GM19240 (cell line): ENCODE measurements at regions not wholly inside any gene's neighbourhood (a gene's known extent, or its start where the extent isn't known, plus 50 kb on each side); places are given as distances from the start of the nearest gene placed in this dataset.
"Not testable (repeated sequence)": the region's sequence is repeated elsewhere in the genome, so short reads cannot be mapped to it uniquely, and the experiment has no call there.

ENCODE experiments used
- DNase-seq: peaks from one replicate; pipeline ENCODE4 v3.0.0; 2011; ENCODE audit warnings: low spot score; ENCODE audit not compliant: insufficient read length

DNA sequence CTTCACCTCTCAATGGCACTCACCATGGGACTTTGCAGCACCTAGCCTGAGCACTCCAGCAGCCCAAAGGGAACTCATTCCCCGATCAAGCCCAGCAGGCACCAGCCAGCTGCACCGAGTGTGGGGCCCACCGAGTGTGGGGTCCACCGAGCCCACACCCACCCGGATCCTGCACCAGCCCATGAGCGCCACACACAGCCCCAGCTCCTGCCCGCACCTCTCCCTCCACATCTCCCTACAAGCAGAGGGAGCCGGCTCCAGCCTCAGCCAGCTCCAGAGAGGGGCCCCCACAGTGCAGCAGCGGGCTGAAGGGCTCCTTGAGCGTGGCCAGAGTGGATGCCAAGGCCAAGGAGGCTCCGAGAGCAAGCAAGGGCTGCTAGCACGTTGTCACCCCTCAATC lies 1182.4 kb downstream of the HACE1 start:
- no peak for DNase-seq

DNA sequence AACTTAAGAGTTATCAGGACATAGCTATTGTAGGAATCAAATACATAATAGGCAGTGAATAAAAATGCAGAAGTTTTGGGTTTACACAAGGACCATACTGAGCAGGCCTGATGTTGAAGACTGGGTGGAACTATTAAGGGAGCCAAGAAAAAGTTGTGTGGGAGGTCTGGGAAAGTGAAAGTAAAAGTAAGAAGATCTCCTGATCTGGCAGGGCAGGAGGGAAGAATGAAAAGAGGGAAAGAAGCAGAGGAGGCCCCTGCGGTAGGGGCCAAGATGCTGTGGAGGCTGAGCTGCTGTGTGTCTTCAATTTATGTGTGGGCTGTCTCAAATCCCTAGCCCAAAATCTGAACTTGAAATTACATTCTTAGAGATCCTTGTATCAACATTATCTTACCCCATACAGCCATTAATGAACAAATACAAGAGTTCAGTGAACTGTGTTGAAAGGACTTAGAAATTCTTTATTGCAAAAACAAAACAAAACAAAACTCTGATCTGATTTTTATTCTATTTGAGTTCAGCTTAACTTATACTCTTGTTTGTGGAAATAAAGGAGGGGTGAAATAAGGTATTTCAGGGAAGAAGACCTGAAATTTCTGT lies 1183.8 kb downstream of the HACE1 start:
- DNase-seq: no peak

DNA sequence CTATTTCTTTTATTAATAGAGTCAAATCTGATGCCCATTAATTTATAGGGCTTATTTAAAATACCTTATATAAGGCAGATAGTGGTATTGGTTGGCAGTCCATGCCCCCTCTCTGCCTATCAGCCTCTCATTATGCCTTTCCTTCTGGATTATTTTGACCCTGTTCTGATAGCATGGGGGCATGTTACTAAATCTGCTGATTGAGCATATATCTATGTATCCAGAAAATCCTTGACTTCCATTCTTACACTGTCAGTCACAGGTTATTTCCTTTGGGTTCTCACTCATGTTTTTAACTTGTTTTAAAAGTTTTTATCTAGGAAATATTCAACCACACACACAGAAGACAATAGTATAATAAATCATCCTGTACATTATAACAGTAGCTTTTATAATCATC lies 1184.9 kb downstream of the HACE1 start:
- no peak for DNase-seq

DNA sequence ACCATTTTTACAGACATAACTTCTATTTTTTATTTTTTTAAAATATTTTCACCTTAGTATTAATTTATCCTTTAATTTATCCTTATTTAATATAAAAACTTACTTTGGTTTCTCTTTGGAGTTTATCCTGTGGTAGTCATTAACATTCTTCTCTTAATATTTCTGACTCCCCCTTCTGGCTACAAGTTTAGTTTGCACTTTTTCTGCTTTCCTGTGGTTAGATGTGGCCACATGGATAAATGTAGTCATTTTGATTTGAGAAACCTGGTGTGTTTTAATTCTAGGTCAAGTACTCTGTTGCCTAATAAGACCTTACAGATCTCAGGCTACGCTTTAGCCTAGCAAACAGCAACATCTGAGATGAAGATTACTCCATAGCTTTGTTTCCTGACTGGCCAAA lies 1187.5 kb downstream of the HACE1 start:
- DNase-seq: no peak

- DNase-seq: no peak
Observed at GRCh38 chr6:103629613-103630012, 1230.1 kb downstream of the HACE1 start.

GRCh38 chr6:103617642-103618041 lies 1242.1 kb downstream of the HACE1 start:
- no peak for DNase-seq

DNA sequence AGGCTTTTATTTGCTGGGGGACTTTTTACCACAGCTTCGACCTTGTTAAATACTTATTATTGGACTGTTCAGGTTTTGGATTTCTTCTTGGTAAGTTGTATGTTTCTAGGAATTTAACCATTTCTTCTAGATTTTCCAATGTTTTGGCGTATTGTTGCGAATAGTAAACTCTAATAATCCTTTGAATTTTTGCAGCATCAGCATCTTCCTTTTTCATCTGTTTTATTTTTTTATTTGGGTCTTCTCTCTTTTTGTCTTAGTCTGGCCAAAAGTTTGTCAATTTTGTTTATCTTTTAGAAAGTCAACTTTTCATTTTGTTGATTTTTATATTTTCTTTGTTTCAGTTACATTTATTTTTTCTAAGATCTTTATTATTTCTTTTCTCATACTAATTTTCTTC lies 1272.0 kb downstream of the HACE1 start:
- no peak for DNase-seq

- no peak for DNase-seq
Observed at GRCh38 chr6:103578115-103578514, 1281.6 kb downstream of the HACE1 start.

GRCh38 chr6:103570431-103570830 lies 1289.3 kb downstream of the HACE1 start:
- no peak for DNase-seq

GRCh38 chr6:103554911-103555310 lies 1304.8 kb downstream of the HACE1 start:
- DNase-seq: no peak

GRCh38 chr6:103538381-103538780 lies 1321.3 kb downstream of the HACE1 start:
- DNase-seq: no peak

DNA sequence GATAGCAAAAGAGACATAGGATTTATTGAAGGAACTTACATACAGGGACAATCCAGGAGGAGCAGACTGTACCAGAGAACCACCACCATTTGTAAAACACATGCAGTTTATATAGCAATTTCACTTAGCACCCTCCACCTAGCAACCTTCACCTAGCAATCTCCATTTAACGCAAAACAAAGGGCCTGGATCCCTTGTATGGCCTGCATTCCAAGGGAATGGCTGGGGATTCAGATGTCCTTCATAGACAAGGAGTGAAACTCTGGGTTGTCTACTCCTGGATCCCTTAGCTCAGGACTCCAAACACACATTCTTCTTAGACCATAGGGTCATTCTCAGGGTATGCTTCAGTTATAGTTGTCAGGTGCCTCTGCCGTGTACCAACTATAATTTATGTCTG lies 1324.9 kb downstream of the HACE1 start:
- no peak for DNase-seq

GRCh38 chr6:103534095-103534494 lies 1325.6 kb downstream of the HACE1 start:
- DNase-seq: no peak

DNA sequence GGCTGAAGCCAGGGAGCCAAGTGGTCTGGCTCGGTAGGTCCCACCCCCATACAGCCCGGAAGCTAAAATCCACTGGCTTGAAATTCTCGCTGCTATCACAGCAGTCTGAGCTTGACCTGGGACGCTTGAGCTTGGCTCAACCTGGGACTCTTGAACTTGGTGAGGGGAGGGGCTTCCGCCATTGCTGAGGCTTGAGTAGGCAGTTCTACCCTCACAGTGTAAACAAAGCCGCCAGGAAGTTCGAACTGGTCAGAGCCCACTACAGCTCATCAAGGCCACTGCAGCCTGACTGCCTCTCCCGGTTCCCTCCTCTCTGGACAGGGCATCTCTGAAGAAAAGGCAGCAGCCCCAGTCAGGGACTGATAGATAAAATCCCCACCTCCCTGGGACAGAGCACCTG lies 1337.7 kb downstream of the HACE1 start:
- DNase-seq: no peak

- DNase-seq: no peak
Observed at GRCh38 chr6:103516336-103516735, 1343.4 kb downstream of the HACE1 start.

- no peak for DNase-seq
Observed at GRCh38 chr6:103507052-103507451, 1352.7 kb downstream of the HACE1 start.

DNA sequence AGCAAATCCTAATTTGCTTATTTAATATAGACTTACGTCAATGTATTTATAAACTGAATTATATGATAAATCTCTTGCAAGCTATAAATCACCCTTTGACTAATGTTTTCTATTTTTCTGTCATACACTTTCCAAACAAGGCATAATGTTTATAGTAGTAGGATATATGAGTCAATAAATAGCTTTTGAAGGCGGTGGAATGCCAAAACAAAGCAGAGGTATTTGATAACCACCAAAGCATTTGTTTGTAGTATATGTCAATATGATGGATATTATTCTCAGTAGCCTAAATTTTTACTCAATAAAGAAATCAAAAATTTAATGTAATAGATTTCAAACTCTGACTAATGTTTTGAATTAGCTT lies 1354.6 kb downstream of the HACE1 start:
- DNase-seq: no peak

DNA sequence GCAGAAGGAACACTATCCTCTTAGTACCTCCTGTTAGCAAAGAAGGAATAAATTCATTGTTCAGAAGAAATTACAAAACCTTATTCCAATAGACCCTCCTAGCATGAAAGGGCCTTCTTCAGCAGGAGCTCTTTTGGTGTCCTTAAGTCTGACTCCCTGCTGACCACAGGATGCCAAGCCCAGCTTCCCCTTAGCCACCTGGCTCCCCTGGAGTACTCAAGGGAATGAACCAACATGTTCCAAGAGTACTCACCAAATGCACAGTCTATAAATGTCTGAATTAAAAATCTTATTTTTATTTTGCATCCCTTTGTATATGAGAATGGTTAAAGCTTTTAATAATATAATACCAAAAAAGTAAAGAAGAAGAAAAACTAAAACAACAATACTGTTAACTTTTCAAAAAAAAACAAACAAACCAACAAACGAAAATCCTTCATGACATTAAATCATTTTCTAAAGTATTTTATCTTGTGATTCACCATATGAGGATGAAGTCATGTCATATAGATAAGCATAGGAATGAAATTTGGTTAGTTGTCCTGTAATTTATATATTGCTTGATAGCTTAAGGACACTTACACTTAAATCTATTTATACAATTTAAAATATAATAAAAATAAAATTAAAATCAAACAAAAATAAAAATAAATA lies 1355.1 kb downstream of the HACE1 start:
- DNase-seq: no peak

DNA sequence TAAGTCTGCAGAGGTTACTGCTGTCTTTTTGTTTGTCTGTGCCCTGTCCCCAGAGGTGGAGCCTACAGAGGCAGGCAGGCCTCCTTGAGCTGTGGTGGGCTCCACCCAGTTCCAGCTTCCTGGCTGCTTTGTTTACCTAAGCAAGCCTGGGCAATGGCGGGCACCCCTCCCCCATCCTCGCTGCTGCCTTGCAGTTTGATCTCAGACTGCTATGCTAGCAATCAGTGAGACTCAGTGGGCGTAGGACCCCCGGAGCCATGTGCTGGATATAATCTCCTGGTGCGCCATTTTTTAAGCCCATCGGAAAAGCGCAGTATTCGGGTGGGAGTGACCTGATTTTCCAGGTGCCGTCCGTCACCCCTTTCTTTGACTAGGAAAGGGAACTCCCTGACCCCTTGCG lies 1363.1 kb downstream of the HACE1 start:
- not testable (repeated sequence) for DNase-seq

DNA sequence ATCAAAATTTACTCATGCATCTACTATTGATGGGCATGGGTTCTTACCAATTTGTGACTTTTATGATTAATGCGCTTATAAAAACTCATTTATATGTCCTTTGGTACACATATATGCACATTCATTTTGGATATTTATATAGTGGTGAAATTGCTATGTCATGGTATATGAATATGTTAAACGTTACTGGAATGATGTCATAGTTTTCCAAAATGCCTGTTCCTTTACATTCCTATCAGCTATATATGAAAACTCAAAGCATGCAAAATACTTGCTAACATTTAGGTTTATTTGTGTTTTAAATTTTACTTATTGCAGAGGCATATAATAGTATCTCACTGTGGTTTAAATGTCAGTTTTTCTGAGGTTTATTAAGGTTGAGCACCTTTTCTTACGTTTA lies 1403.1 kb downstream of the HACE1 start:
- no peak for DNase-seq

- no peak for DNase-seq
Observed at GRCh38 chr6:103455275-103455674, 1404.4 kb downstream of the HACE1 start.

- no peak for DNase-seq
Observed at GRCh38 chr6:103409475-103409874, 1450.2 kb downstream of the HACE1 start.

DNA sequence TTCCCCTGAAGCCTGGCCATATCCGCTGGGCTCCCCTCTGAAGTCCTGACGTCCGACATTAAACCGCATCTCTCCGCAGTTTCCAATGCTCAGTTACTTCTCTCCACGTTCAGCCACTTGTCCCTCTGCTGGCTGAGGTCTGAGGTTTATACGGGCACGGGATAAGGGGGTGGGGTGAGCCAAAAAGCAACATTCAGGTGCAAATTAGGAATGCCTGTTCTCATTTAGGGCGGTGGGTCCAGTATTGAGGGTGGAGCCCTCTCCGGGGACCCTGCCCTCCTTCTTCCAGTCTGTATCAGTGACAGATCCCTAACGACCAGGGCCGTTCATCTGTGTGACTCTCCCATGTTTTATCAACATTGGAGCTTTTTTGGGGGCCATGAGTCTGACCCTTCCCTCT lies 1454.4 kb downstream of the HACE1 start:
- no peak for DNase-seq

GRCh38 chr6:103404799-103405198 lies 1454.9 kb downstream of the HACE1 start:
- no peak for DNase-seq
